Activated CD4-positive, CD25-positive, alpha-beta regulatory T cell treated with anti-CD3 and anti-CD28 coated beads, Interleukin-2, amount 50 U/mL, for 24 hours (primary cell): ENCODE measurements at regions not wholly inside any gene's neighbourhood (a gene's known extent, or its start where the extent isn't known, plus 50 kb on each side); places are given as distances from the start of the nearest gene placed in this dataset.
"Not testable (repeated sequence)": the region's sequence is repeated elsewhere in the genome, so short reads cannot be mapped to it uniquely, and the experiment has no call there.

Source experiments
- ATAC-seq, 2 donors: fragments of 150-1000 bp; cut with Tn5 transposase; one replicate each; pipeline ENCODE4 v1.10.0; 2021; ENCODE audit warnings: mild to moderate bottlenecking in 1 of 2, moderate library complexity in 1 of 2

DNA sequence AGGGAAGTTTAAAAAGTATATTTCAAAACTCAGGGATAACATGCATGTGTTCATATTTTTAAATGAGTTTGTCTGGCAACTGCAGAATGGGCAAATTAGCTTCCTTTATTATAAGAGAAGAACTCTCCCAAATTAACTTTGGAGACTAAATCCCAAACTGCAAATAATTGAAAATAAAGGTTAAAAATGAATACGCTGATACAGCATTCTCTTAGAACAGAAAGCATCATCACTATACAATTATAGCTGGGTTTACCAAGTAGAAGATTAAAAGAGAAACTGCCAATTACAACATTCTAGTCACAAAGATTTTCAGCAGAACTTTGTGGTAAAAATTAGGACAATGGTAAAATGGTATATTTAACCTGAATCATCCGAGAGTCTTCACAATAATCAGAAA lies 73.3 kb downstream of the OLFM4 start:
- no peak for ATAC-seq

DNA sequence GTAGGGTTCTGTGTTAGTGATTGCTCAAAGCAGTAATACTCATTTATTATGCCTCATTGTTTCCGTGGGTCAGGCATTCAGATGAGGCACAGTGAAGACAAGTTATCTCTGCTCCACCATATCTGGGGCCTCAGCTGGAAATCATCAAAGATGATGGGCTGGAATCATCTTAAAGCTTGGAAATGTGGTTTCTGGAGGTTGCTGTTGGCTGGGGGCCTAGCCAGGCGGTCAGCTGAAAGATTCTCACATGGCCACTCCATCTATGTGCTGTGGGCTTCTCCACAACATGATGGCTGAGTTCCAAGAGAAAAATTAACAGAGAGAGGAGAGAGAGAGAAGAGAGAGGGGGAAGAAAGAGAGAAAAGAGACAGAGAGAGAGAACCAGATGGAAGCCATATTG lies 75.5 kb downstream of the OLFM4 start:
- ATAC-seq, result no peak

DNA sequence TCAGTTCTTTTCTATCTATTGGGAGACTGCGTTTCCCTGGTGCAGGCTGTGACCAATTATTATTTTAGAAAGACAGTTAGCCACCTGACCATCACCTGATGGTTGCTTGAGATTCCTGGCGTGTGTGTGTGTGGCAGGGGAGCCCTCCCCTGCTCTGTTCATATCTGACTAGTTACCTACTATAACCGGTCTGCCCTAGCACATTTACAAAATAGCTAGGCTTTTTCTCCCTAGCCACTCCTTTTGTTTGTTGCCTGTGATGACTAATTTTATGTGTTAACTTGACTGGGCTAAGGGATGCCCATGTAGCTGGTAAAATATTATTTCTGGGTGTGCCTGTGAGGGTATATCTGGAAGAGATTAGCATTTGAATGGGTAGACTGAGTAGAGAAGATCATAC lies 76.9 kb downstream of the OLFM4 start:
- no peak for ATAC-seq

DNA sequence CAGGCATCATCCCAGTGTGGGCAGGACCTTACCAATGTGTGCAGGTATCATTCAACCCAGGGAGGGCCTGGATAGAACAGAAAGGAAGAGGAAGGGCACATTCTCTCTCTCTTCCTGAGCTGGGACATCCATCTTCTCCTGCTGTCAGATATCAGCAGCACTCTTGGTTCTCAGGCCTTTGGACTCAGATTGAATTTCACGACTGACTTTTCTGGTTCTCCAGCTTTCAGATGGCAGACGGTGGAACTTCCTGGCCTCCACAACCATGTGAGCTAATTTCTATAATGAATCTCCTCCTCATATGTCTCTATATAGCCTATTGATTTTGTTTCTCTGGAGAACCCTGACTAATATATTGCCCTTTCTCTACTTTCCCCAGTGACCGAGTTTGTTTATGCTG lies 77.3 kb downstream of the OLFM4 start:
- ATAC-seq, result no peak

DNA sequence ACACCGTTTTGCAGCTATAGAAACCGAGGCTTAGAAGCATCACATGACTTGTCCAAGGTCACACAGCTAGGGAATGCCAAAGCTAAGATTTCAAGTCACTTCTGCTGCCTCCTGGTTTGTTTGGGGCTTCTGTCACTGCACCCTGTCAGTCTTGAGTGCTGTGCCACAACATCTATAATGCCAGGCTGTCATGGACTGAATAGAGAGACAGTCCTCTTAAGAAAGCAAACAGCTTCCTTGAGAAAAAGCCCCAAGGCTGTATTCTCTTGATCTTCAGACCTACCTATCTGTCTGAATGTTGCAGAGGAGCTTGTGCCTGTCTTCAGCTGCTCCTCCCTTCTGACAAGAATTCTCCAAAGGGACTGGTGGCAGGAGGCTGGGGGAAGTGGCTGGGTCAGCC lies 81.6 kb downstream of the OLFM4 start:
- no peak for ATAC-seq

DNA sequence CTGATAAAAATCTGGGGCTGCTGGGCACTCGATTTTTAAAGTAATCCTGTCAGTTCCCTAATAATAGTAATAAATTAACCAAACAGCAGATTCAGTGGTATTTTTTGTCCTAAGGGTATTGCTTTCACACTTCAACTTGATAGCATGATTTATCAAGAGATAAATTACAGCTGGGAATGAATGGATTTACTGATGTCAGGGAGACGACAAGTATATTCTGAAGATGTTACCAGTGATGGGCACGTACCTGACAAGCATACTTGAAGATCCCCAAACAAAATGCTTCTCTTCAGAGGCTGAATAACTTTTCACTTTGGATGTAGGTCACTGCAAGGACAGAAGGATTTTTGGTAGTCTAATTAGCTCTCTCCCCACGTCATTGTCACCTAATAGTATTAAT lies 82.0 kb downstream of the OLFM4 start:
- ATAC-seq, result no peak

DNA sequence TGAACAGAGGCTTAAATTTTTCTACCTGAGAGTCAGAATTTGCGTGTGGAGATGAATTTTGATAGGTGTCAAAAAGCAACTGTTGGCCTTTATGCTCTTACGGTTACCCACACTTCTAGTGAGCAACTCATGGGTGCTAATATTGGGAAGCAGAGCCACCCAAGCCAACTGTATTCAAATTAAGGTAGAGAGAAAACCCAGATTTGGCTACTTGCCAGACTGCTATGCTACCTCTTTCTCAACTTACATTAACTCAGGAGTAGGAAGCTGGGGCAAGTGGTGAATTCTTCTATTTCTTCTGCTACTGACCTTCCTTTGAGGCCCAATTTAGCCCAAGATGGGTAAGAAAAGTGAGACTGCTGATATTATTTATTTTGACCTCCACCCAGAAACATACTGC lies 83.9 kb downstream of the OLFM4 start:
- ATAC-seq, result no peak

DNA sequence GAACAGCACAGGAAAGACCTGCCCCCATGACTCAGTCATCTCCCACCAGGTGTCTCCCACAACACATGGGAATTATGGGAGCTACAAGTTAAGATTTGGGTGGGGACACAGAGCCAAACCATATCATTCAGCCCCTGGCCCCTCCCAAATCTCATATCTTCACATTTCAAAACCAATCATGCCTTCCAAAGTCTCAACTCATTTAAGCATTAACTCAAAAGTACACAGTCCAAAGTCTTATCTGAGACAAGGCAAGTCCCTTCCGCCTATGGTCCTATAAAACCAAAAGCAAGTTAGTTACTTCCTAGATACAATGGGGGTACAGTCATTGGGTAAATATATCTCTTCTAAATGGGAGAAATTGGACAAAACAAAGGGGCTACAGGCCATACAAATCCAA lies 88.4 kb downstream of the OLFM4 start:
- not testable (repeated sequence) for ATAC-seq

DNA sequence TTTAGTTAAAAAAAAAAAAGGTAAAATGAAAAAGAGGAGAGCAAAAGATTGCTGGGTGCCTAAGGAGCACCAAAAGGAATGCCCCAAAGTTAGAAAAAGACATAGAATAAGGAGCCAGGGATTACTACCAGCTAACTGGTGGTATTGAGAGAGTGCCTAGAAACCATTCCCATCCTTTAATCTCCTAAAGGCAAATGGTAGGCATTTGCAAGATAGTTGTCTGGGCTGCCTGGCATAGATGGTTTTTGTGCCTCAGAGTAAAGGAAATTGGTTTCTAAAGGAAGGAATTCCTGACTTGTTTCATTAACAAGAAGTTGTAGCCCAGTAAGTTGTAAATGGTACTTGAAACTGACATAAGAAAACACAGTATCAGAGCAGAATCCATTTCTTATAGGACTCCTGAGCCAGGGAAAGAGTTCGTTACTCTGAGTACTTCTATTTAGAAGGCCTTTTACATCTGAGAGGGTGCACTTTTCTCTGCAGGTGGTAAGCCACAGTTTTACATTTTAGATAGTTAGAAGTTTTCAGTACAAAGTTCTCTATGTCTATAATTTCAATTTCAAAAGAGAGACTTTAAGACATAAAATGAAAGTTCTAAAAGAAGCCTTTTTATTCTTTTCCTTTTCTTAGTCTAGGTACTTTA lies 92.6 kb downstream of the OLFM4 start:
- ATAC-seq, result no peak

DNA sequence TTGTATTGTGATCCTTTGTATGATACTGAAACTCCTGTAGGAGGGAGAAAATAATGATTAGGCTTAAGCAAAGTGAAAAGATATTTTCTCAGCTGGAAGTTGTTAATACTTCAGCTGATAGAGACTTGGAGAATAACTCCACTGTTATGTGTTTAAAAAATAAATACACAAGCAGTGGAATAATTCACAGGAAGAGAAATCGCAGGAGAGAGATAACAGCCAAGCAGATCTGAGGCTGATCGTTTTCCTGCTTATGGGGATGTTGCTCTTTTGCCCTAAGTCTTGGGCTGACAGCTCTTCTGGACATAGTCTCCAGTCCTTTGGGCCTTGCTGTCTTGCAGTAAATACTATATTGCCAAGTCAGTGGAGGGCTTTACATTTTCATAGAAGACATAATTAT lies 93.3 kb downstream of the OLFM4 start:
- ATAC-seq, result no peak

DNA sequence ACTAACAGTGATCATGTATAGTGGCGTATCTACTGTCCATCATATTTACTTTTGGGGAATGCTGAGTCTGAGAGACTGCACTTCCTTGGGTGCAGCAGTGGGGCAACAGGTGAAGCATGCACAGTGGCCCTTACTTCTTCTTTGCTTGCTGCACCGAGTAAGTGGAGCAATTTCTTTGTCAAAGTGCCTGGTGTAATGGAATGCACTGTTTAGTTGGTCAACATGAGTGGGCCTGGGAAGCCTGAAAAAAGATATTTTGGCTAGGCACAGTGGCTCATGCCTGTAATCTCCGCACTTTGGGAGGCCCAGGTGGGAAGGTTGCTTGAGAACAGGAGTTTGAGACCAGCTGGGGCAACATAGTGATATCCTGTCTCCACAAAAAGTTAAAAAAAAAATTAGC lies 94.9 kb downstream of the OLFM4 start:
- no peak for ATAC-seq

DNA sequence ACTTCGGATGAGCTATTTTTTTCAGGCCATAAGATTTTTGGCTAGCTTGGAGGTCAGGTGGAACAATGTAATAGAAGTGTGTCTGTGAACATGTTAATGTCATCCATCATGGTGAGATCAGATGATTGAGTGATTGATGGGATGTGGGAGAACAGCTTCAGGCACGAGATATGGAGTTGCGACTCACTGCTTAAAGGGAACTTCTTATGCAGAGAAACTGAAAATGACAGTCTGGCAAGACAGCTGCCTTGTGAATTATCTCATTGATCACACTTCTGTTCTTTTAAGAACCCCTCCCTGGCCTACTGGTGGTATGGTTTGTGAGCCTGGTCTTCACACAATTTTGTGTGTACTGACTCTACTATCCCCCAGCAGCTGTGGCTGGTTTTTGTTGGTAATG lies 96.0 kb downstream of the OLFM4 start:
- no peak for ATAC-seq

DNA sequence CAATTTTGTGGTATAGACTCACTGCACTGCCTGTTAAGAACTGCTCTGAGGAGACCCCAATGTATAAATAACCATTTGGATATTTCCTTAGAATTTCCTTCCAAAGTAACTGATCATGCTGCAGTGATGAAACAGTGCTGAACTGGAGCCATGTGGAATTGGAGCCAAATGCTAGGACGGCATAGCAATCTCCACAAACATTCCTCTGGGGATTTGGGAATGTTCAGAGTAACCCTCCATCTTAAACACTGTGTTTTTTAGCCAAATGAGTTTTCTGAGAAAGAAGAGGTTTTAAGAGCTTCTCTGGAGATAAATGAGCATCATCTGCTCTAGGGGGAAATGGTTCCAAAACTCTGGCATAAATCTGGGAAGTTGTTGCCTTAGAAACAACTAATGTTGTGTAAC lies 98.2 kb downstream of the OLFM4 start:
- ATAC-seq, result no peak

DNA sequence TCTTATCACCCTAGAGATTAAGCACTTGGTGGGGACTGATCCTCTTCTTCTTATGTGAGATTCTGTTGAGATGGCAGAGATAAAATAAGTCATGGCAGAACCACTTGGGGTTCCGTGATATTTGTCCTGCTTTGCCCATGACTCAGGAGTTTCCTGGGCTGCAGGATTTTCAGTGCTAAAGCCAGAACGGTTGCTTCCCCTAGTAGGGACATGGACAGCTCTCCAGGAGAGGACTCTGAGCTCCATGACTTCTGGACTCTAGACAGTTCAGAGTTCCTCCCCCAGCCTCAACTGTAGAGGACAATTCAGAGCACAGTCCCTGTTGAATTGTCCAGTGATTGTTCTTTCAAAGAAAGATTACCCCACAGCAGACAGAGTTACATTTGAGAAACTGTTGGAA lies 98.8 kb downstream of the OLFM4 start:
- ATAC-seq, result no peak

DNA sequence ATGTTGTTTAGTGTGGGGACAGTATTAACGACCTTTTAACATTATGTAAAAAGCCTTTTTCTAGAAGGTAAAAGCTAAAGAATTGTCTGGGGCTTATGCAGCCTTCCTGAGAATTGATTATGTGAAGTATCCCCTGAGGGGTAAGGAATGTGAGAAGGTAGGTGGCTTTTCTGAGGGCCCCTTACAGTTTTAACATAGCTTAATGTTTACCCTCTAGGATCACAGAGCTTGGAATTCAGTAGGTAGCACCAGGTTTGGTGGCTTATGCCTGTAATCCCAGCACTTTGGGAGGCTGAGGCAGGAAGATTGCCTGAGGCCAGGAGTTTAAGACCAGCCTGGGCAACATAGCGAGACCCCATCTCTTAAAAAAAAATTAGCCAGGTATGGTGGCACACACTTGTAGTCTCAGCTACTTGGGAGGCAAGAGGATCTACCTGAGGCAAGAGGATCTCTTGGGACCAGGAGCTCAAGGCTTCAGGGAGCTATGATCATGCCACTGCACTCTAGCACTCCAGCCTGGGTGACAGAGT lies 101.3 kb downstream of the OLFM4 start:
- no peak for ATAC-seq

DNA sequence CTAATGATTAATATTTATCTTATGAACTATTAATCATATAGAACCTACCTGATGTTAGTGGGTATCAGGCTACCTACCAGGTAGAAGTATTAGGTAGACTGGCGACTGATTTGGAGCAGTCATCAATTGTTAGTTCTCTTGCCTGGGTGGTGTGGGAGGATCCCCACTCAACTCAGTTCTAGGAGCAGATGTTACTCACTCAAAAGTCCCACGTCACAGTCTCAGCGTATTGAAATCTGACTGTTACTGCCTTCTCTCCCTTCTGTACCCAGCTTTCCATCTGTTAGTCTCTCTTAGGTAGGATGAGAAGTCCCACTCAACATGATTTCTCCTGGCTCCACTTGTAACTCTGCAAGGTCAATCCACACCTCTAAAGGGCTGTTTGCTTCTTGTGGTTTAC lies 102.7 kb downstream of the OLFM4 start:
- no peak for ATAC-seq

DNA sequence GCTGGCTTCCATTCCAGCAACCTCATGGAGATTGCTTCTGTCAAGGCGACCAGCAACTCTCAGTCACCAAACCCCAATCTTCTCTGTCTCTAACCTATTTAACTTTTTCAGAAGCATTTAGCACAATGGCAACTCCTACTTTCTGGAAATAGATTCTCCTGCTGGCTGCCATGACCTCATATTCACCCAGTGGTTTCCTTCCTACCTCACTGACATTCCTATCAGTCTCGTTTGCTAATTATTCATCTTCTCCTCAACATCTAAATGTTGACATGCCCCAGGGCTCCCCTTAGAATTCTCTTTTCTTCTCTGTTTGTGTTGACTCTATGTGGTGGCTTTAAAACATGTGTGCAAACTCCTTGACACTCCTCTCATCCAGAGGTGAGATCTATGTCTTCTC lies 106.7 kb downstream of the OLFM4 start:
- ATAC-seq, result no peak

DNA sequence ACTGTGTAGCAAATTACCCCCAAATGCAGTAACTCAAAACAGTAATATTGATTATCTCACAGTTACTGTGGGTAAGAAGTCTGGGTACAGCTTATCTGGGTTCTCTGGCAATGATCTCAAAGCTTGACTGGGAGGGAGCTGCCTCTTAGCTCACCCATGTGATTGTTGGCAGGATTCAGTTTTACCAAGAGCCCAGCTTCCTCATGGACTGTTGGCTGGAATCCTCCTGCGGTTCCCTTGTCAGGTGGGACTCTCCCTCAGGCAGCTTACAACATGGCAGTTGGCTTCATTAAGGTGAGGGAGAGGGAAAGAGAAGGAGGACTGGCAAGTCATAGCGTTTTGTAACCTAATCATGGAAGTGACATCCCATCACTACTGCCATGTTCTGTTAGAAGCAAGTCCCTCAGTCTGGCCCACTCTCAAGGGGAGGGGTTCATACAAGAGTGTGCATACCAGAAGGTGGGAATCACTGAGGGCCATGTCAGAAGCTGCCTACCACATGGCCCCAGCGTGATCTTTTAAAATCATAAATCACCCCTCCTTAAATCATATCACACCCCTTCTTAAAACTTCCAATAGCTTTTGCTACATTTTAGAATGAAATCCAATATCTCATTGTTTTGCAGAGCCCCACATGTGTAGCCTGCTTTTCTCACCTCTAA lies 108.1 kb downstream of the OLFM4 start:
- ATAC-seq, result no peak

DNA sequence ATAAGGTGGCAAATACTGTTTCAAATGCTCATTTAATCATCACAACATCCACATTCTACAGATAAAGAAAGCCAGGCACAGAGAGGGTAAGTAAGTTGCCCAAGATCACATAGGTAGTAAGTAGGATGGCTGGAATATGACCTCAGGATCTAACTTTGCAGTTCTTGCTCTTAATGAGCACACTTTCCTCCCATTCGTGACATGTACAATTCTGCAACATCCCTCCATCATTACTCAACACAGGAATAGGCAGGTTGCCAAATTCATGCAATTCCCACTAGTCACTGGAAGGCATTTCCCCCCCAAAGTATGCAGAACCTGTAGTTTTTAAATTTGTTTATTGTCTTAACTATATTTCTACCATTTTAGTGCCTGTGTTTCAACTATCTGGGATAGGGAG lies 109.2 kb downstream of the OLFM4 start:
- no peak for ATAC-seq

DNA sequence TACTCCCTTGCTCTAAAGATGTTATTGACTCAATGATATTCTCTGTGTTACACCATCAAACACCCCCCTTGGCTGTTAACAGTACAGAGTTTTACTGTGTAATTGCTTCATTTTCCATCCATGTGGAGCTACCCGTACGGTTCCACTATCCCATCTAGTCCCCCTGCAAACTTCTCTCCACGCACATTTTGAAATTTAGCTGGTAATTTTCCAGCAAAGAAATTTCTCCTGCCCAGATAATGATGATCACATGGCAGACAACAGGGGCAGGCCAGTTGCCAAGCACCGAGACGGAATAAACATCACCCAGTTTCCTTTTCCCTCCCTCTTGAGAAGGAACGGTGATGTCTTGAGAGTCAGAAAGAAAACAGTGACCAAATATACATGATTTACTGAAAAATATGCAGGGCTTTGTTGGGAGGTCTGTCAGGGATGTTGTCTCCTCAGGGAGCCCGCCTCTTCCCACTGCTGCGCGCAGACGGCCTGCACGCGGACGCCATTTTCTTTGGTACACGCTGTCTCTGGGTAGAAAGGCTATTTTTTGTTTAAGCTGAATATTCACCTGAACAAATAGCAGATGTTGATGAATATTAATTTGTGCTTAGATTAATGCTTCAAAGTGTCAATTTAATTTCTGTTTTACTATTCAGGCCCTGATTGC lies 109.9 kb downstream of the OLFM4 start:
- ATAC-seq, result no peak

DNA sequence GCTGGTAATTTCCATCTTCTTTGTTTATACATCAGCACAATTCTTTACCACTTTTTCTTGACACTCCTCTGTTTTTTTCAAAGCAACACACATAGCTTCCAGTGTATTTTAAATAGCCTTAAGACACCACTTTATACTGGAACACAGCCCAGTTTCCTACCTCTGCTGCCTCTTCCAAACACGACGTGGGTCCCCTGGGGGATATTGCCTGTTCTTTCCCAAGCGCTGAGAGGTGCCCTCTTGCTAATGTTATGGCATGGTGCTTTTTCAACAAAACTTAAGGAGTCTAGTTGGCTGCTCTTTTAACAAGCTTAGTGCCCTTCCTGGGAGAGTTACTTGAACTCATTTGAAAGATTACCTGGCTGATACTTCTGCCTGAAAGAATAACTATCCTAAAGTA lies 112.7 kb downstream of the OLFM4 start:
- no peak for ATAC-seq

DNA sequence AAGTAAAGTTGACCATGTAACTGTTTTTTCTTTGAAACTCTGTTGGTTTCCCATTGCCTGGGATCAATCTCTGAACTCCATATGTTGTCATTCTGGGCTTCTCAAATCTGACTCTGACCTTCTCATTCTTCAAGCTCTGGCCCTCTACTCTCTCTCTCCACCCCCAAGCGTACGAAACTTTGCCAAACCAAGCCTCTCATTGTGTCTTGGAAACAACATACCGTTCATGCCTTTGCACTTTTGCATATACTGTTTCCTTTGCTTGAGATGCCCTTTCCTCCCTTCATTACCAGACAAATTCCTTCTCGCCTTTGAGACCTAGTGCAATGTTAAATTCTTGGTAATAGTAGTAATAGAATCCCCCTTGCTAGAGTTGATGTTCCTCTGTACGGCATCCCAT lies 113.7 kb downstream of the OLFM4 start:
- ATAC-seq, result no peak

DNA sequence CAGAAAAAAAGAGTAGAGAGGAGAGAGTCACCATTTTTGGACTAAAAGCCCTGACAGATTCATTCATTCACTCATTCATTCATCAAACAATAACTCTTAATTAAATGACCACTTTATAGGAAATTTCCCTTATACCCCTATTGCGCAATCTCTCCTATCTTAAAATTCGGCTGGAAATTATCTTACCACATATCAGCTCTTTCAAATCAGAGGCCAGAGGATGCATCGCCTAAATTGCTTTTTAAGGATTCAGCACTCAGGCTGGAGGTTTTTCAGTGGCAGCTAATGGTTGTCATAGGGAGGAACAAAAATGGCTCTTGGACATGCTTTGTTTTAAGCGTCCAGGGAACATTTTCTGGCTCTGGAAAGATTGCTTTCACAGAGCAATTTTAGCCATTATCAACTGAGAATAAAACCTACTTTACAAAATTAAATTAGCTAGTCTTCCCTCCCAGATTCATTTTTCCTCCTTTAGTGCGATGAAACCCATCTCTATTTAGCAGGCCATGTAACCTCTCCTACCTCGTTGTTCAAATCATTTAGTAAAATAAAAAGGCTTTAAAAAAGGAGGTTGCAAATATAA lies 115.2 kb downstream of the OLFM4 start:
- no peak for ATAC-seq

DNA sequence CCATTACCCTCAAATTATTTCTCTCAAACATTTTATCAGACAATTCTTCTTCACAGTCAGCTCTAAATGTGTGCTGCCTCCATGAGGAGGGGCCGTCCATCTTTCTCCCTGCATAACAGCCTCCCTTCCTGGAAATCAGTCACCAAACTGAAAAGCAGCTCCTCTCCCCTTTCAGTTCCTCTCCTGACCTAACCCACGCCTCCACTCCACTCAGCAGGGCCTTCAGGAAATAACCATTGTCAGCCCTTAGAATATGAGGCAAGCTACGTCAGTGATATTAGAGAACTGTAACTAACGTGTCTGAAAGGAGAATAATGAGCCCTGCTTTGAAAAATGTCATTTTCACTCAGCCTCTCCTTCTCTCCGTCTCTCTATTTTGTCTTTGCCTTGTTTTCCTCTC lies 116.2 kb downstream of the OLFM4 start:
- no peak for ATAC-seq
